Gastrocnemius medialis (tissue), 4 donors: ENCODE measurements at regions not wholly inside any gene's neighbourhood (a gene's known extent, or its start where the extent isn't known, plus 50 kb on each side); places are given as distances from the start of the nearest gene placed in this dataset.
"Not testable (repeated sequence)": the region's sequence is repeated elsewhere in the genome, so short reads cannot be mapped to it uniquely, and the experiment has no call there.

Source experiments
- ATAC-seq, 2 donors: fragments of 150-250 bp; one replicate each; pipeline ENCODE4 v1.9.1; 2016
- DNase-seq, 2 donors: peaks; one replicate each; pipeline ENCODE4 v3.0.0-alpha.2; 2019
- H3K27ac ChIP-seq, 4 donors: fragments of 200-600 bp; sonication (generic); 1 replicate in 1 of 4; 2 replicates in 3 of 4; pipeline ENCODE4 v1.5.1; 2016 to 2018; ENCODE audit warnings: mild to moderate bottlenecking in 2 of 4, moderate library complexity in 1 of 4
- H3K27me3 ChIP-seq, 3 donors: fragments of 200-600 bp; sonication (generic) in 2 of 3; 1 replicate in 1 of 3; 2 replicates in 2 of 3; pipeline versions ENCODE4 v1.5.1 to v1.6.0; 2016 to 2019; ENCODE audit warnings: mild to moderate bottlenecking in 1 of 3, moderate library complexity in 1 of 3
- H3K36me3 ChIP-seq, 2 donors: fragments of 200-600 bp; sonication (generic) in 1 of 2; one replicate each; pipeline ENCODE4 v1.5.1; 2017 to 2018
- H3K4me1 ChIP-seq, 2 donors: fragments of 200-600 bp; sonication (generic) in 1 of 2; one replicate each; pipeline ENCODE4 v1.5.1; 2016 to 2017; ENCODE audit warnings: mild to moderate bottlenecking in 2 of 2
- H3K4me3 ChIP-seq, 4 donors: fragments of 200-600 bp; sonication (generic) in 3 of 4; 1 replicate in 1 of 4; 2 replicates in 3 of 4; pipeline ENCODE4 v1.5.1; 2016 to 2019; ENCODE audit warnings: mild to moderate bottlenecking in 2 of 4
- H3K9me3 ChIP-seq, 3 donors: fragments of 200-600 bp; sonication (generic) in 2 of 3; 1 replicate in 1 of 3; 2 replicates in 2 of 3; pipeline ENCODE4 v1.5.1; 2016 to 2019
- POLR2A ChIP-seq, 2 donors: fragments of 450-650 bp; IDR thresholded peaks; one replicate each; pipeline ENCODE4 v1.6.1; 2017; ENCODE audit warnings: antibody characterized with exemption in 2 of 2, mild to moderate bottlenecking in 2 of 2, moderate library complexity in 2 of 2
- in situ Hi-C, 4 donors: fragments of 200-750 bp; cut with MboI; loops; one replicate each; pipeline versions ENCODE4 v1.15.0 to v1.8.0; 2017; ENCODE audit warnings: low sequenced_read_pairs in 4 of 4
- intact Hi-C: fragments of 100-400 bp; cut with DNase I; formaldehyde crosslinking; loops from one replicate; pipeline ENCODE4 v1.15.1; 2023; ENCODE audit warnings: low total_unique reads
- TF ChIP-seq, protein P1 (sequence below), 5 experiments: fragments of 450-650 bp in 3 of 5; fragments of 200-600 bp in 2 of 5; sonication (generic) in 2 of 5; IDR thresholded peaks in 4 of 5; conservative IDR thresholded peaks in 1 of 5; 1 replicate in 4 of 5; 2 replicates in 1 of 5; pipeline ENCODE4 v1.5.1; 2016 to 2019; ENCODE audit warnings: antibody characterized with exemption in 5 of 5, mild to moderate bottlenecking in 3 of 5, moderate library complexity in 3 of 5

DNA sequence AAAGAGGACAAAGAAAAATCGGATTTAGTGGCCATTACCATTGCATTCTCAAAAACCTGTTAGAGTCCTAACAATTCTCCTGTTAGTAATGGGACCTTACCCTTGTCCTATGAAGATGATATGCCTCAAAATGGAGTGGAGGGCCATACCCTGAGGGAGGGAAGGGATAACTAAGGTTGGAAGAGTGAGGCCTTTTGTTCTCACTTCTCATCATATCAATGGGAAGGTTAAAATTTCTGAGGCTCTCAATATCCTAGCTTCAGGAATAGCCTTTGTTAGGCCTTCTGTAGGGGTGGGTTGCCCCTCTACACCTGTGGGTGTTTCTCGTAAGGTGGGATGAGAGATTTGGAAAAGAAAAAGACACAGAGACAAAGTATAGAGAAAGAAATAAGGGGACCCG lies 109.4 kb upstream of the SGIP1 start:
- H3K36me3 ChIP-seq, H3K4me1 ChIP-seq, H3K9me3 ChIP-seq, DNase-seq, ATAC-seq, H3K27me3 ChIP-seq, in situ Hi-C loops, H3K27ac ChIP-seq, H3K4me3 ChIP-seq, intact Hi-C loops: not testable (repeated sequence)

DNA sequence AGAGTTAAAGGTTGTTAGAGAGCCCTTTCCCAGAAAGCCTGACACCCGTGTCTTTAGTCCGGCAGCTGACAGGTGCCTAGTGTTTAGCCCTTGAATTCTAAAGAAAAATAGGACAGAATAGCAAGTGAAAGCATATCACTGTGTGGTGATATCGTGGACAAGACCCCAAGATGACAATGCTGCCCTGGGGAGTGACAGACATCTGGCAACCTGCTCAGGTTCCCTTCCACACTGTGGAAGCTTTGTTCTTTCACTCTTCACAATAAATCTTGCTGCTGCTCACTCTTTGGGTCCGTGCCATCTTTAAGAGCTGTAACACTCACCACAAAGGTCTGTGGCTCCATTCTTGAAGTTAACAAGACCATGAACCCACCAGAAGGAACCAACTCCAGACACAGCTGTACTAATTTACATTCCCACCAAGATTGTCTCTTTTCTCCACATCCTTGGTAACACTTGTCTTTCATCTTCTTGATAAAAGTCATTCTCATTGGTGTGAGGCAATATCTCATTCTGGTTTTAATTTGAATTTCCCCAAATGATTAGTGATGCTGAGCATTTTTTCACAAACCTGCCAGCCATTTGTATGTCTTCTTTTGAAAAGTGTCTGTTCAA lies 107.6 kb upstream of the SGIP1 start:
- Histone ChIP-seq H3K4me1 (no peaks in the 10 kb centered on the region), H3K4me3 (no peak overlapping the region), H3K36me3 (no peaks in the 10 kb centered on the region), H3K27ac (no peak overlapping the region), H3K27me3 (no peaks in the 10 kb centered on the region), H3K9me3 (peaks cover 0 to 16% (median 4%) of the 10 kb centered on the region in 3 donors)
- intact Hi-C loops (no loop called here), in situ Hi-C loops (no loop called here)
- DNase-seq (no peak), ATAC-seq (no peak)
- TF ChIP-seq POLR2A (IDR thresholded peaks at IDR 0.05), result no peak
- TF ChIP-seq, protein P1, sequence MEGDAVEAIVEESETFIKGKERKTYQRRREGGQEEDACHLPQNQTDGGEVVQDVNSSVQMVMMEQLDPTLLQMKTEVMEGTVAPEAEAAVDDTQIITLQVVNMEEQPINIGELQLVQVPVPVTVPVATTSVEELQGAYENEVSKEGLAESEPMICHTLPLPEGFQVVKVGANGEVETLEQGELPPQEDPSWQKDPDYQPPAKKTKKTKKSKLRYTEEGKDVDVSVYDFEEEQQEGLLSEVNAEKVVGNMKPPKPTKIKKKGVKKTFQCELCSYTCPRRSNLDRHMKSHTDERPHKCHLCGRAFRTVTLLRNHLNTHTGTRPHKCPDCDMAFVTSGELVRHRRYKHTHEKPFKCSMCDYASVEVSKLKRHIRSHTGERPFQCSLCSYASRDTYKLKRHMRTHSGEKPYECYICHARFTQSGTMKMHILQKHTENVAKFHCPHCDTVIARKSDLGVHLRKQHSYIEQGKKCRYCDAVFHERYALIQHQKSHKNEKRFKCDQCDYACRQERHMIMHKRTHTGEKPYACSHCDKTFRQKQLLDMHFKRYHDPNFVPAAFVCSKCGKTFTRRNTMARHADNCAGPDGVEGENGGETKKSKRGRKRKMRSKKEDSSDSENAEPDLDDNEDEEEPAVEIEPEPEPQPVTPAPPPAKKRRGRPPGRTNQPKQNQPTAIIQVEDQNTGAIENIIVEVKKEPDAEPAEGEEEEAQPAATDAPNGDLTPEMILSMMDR (IDR thresholded peaks at IDR 0.05 in 4 of 5, conservative IDR thresholded peaks at IDR 0.05 in 1 of 5), result no peak

DNA sequence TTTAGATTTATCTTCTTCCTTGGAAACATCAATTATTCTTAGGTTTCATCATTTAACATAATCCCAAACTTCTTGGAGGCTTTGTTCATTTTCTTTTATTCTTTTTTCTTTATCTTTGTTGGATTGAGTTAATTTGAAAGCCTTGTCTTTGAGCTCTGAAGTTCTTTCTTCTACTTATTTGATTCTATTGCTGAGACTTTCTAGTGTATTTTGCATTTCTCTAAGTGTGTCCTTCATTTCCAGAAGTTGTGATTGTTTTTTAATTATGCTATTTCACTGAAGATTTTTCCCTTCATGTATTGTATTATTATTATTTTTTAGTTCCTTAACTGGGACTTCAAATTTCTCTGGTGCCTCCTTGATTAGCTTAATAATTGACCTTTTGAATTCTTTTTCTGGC lies 103.1 kb upstream of the SGIP1 start:
- intact Hi-C loops, H3K4me3 ChIP-seq, H3K27ac ChIP-seq, in situ Hi-C loops, H3K27me3 ChIP-seq, H3K36me3 ChIP-seq, DNase-seq, ATAC-seq, H3K4me1 ChIP-seq: not testable (repeated sequence)
- peaks cover 0 to 20% (median 4%) of the 10 kb centered on the region in 3 donors for H3K9me3 ChIP-seq

DNA sequence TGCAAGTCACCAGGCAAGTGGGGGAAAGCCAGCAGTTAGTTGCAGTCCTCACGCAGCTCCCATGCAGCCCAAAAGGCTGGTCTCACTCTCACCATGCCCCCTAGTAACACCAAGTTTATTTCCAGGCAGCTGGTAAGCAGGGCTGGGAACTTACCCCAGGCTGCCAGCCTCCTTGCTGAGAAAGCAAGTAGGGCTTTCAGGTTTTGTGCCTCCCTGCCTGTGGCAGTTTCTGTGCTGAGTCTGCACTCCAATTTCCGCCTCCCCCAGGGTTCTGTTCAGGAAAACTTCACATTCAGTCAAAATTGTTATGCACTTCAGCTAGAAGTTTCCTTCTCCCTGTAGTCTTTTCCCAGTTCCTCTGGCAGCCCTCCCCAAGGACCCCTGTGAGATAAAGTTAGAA lies 102.0 kb upstream of the SGIP1 start:
- in situ Hi-C loops (no loop called here), intact Hi-C loops (no loop called here)
- no peaks in the 10 kb centered on the region for H3K4me1 ChIP-seq
- peaks cover 0 to 20% (median 4%) of the 10 kb centered on the region in 3 donors for H3K9me3 ChIP-seq
- TF ChIP-seq POLR2A (IDR thresholded peaks at IDR 0.05), result no peak
- TF ChIP-seq, protein P1 (IDR thresholded peaks at IDR 0.05 in 4 of 5, conservative IDR thresholded peaks at IDR 0.05 in 1 of 5), result no peak
- no peak overlapping the region for H3K4me3 ChIP-seq
- H3K36me3 ChIP-seq, result no peaks in the 10 kb centered on the region
- ATAC-seq (no peak), DNase-seq (no peak)
- H3K27ac ChIP-seq, result no peak overlapping the region
- H3K27me3 ChIP-seq, result no peaks in the 10 kb centered on the region

- ATAC-seq (no peak), DNase-seq (no peak)
- Histone ChIP-seq H3K27ac (no peak overlapping the region), H3K27me3 (no peaks in the 10 kb centered on the region), H3K4me1 (no peaks in the 10 kb centered on the region), H3K4me3 (no peak overlapping the region), H3K9me3 (peaks cover 0 to 20% (median 4%) of the 10 kb centered on the region in 3 donors), H3K36me3 (no peaks in the 10 kb centered on the region)
- in situ Hi-C loops, result no loop called here
- intact Hi-C loops, result no loop called here
- TF ChIP-seq POLR2A (IDR thresholded peaks at IDR 0.05), result no peak
- TF ChIP-seq, protein P1 (IDR thresholded peaks at IDR 0.05 in 4 of 5, conservative IDR thresholded peaks at IDR 0.05 in 1 of 5), result no peak
These were observed 100.3 kb upstream of the SGIP1 start for GRCh38 chr1:66433611-66434010.

DNA sequence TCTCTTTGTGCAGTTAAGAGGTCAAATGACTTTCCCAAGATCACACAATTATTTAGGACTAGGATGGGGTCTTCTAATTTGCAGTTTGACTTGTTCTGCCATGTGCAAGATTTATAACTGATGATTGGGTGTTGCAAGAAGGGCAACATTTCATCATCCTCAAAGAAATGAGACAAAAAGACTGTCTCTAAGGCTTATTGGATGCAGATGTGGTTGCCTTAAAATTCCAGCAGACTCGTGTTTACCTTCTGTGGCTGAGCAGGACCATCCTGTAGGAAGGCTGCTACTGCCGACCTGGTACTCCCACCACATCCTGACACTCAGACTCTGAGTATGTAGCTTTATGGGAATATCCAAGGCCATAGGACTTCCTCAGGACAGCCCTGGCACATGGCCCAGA lies 99.9 kb upstream of the SGIP1 start:
- H3K36me3 ChIP-seq, result no peaks in the 10 kb centered on the region
- peaks cover 0 to 20% (median 4%) of the 10 kb centered on the region in 3 donors for H3K9me3 ChIP-seq
- intact Hi-C loops (no loop called here), in situ Hi-C loops (no loop called here)
- TF ChIP-seq, protein P1 (IDR thresholded peaks at IDR 0.05 in 4 of 5, conservative IDR thresholded peaks at IDR 0.05 in 1 of 5), result no peak
- TF ChIP-seq POLR2A (IDR thresholded peaks at IDR 0.05), result no peak
- H3K27ac ChIP-seq, result no peak overlapping the region
- no peak overlapping the region for H3K4me3 ChIP-seq
- H3K27me3 ChIP-seq, result no peaks in the 10 kb centered on the region
- no peak for DNase-seq
- H3K4me1 ChIP-seq, result no peaks in the 10 kb centered on the region
- no peak for ATAC-seq
